Ovary (tissue), 3 donors: ENCODE measurements at regions not wholly inside any gene's neighbourhood (a gene's known extent, or its start where the extent isn't known, plus 50 kb on each side); places are given as distances from the start of the nearest gene placed in this dataset.

Experiments used
- CTCF ChIP-seq, 3 donors: fragments of 450-650 bp in 2 of 3; fragments of 200-600 bp in 1 of 3; IDR thresholded peaks; one replicate each; pipeline versions ENCODE4 v1.5.1 to v1.8.0; 2016 to 2022; ENCODE audit warnings: antibody characterized with exemption in 3 of 3, mild to moderate bottlenecking in 1 of 3
- EP300 ChIP-seq: sonication (generic); formaldehyde crosslinking; IDR thresholded peaks from one replicate; pipeline ENCODE4 v1.6.1; 2017; ENCODE audit warnings: antibody characterized with exemption
- POLR2A ChIP-seq: fragments of 450-650 bp; IDR thresholded peaks from one replicate; pipeline ENCODE4 v1.6.1; 2017; ENCODE audit warnings: antibody characterized with exemption, mild to moderate bottlenecking, moderate library complexity
- donor health status: DM: no; HTN: no; CAD: no.

GRCh38 chr14:65279510-65279909, 133.0 kb upstream of the FUT8 start:
- TF ChIP-seq CTCF (IDR thresholded peaks at IDR 0.05) (no peak), POLR2A (no peak), EP300 (no peak)
